ENCODE measurements at regions not wholly inside any gene's neighbourhood (a gene's known extent, or its start where the extent isn't known, plus 50 kb on each side); places are given as distances from the start of the nearest gene placed in this dataset.

DNA sequence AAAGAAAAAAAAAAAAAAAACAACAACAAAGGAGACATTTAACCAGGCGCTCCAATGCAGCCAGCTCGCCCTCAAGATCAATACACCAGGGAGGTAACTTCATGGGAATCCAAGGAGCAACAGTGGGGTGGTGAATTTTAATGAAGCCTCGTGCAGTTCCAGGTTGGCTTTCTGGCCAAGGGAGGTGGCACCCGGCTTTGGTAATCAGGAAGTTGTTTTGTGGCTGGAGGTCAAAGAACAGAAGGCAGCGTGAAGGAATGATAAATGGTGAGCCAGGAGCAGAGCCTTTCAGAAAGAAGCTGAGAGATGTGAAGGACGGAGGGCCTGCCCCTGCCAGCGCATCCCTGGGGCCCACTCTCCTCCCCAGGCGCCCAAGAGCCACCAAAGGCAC, 188.2 kb upstream of the TSC22D1 start:
- Mint-ChIP-seq H3K9me3 (ENCODE audit: low read depth) (no peaks in the 10 kb centered on the region), H3K27ac (no peak overlapping the region), H3K4me1 (ENCODE audit: low read depth) (peaks cover 16% of the 10 kb centered on the region), H3K36me3 (no peaks in the 10 kb centered on the region), H3K27me3 (no peaks in the 10 kb centered on the region), H3K4me3 (no peak overlapping the region)

DNA sequence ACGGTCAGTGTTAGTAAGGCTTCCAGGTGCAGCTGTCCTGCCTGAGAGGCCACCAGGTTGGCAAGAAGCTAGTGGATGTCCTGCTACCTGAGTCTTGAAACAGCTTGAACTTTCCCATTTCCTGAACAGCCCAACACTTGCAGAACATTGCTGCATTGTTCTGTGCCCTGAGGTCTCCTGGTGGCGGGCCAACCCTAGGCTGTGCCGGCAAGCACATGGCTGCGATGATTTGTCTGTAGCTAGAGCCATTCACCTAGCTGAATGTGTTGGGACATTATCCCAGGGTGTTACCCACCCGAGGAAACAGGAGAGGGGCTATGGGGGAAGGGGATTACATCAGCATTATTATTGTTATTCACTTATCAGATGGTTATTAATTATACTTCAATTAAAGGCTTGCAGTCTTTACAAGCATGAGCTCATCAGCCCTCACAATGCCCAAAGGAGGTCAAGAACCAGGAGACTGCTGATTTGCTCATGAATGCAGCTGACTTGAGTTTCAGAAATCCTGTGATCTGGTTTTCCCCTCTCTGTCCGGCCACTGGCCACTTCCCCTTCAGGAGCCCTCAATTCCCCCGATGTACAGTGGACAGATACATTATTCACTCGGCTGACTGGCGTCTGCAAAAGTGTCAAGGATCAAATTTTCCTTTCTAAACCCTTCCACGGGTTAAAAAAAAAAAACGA, 187.6 kb upstream of the TSC22D1 start:
- no peaks in the 10 kb centered on the region for H3K36me3 Mint-ChIP-seq
- no peak overlapping the region for H3K27ac Mint-ChIP-seq
- H3K9me3 Mint-ChIP-seq (ENCODE audit: low read depth): no peaks in the 10 kb centered on the region
- no peaks in the 10 kb centered on the region for H3K27me3 Mint-ChIP-seq
- no peak overlapping the region for H3K4me3 Mint-ChIP-seq
- peaks cover 12% of the 10 kb centered on the region for H3K4me1 Mint-ChIP-seq (ENCODE audit: low read depth)

DNA sequence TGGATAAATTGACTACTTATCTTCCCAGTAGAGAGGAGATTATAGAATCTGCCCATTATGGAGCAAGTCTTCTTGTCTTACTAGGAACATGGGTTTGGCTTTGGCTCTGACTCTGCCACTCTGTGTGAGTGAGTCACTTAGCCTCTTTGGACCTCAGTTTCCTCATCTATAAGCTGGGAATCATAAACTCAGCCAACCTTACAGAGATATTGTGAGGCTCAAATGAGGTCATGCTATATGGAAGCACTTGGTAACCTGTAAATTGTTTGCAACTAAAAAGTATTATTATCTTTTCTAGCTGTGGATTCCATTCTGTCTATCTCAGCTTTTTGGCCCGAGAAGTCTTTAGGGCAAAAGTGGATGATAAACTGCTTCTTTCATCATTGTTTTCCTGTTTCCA, 186.8 kb upstream of the TSC22D1 start:
- Mint-ChIP-seq H3K27ac (no peak overlapping the region), H3K36me3 (no peaks in the 10 kb centered on the region), H3K4me1 (ENCODE audit: low read depth) (peaks cover 4% of the 10 kb centered on the region), H3K9me3 (ENCODE audit: low read depth) (no peaks in the 10 kb centered on the region), H3K4me3 (no peak overlapping the region), H3K27me3 (no peaks in the 10 kb centered on the region)

DNA sequence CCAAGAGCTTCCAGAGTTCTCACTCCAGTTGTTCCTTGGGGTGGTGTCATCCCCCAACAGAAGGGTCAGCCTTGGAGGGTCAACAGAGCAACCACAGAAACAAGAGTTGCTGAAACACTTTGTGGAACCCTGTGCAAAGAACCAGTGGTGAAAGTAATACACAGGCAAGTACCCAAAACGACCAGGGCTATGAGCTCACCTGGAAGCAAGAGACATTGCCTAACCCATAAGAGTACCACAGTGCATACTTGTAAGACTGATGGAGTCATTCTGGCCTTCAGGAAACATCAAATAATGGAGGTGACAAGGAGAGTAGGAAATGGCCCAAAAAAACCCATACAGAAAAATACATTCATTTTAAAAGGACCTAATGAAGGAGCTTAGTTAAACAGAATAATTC, 184.3 kb upstream of the TSC22D1 start:
- Mint-ChIP-seq H3K27ac (no peak overlapping the region), H3K36me3 (no peaks in the 10 kb centered on the region), H3K9me3 (ENCODE audit: low read depth) (no peaks in the 10 kb centered on the region), H3K4me1 (ENCODE audit: low read depth) (peaks cover 5% of the 10 kb centered on the region), H3K4me3 (no peak overlapping the region), H3K27me3 (no peaks in the 10 kb centered on the region)

DNA sequence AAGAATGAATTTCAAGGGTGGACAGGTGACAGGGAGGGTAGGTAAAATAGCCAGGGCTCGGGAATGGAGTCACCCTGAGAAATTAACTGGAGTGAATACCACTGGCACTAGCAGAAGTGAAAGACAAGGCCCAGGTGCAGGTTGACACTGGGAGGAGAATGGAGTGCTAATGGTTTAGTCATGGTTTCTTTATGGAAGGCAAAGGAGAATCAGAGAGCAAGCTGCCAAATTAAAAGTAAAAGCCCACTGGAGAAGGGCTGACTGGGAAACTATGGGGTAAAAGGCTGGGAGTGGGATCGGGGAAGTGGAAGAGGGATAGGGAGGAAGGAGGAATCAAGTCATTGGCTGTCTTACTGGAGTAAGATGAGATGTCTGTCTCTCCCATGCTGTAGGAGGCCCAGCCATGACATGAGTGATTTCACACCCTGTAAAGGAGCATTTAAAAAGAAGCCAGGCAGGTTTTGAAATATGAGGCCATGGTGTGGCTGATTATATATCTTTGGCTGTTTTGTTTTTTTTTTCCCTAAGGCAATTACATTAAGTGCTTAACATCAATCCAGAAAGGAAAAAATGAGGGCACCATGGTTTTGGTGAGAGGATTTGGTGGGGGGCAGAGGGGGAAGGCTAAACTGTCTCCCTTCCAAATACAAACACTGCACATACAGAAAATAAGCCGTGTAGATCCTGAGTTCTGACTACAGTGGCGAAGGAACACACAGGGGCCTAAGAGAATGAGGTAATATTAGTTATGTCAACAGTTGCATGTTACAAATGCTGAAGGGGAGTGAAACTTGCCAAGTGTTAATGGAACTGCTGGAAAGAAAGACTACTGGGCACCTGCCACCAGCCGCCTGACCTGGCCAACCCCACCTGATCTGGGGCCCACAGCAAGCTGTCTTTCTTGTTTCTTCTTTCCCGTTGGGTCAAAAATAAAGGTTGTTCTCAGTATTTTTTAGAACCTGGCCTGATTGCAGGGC, 183.5 kb upstream of the TSC22D1 start:
- no peaks in the 10 kb centered on the region for H3K27me3 Mint-ChIP-seq
- no peak overlapping the region for H3K4me3 Mint-ChIP-seq
- no peaks in the 10 kb centered on the region for H3K36me3 Mint-ChIP-seq
- peaks cover 5% of the 10 kb centered on the region for H3K4me1 Mint-ChIP-seq (ENCODE audit: low read depth)
- no peak overlapping the region for H3K27ac Mint-ChIP-seq
- no peaks in the 10 kb centered on the region for H3K9me3 Mint-ChIP-seq (ENCODE audit: low read depth)

DNA sequence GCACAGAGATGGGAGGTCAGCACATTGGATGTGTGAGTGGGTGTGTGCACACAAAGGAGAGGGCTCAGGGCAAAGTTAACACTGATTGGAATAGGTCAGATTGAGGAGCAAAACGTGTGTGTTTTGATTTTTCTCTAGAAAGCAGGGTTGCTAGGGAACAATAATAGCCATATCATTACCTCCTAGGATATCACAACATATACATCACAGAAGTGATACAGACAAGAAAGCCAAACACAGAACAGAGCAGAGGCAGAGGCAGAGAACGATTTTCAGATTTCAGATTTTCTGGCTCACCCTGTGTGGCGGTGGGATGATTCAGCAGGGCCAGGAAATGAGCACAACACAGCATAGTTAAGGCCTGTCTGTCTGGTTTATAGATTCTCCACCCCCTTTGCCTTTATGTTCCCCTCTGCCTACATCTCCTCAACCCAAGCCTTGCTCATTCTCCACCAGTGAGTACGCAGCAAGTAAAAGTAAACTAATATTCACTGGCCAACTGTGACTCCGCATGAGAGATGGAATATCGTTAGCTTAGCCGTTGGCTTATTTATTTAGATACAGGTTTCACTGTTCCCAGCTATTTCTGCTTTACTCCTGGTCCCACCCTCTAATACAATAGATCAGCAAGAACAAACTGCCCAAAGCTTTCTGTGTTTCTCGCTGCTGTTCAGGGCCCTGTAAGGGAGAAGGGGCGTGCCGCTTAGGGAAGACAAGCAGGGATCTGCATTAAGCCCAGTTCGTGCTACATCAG, 182.7 kb upstream of the TSC22D1 start:
- Mint-ChIP-seq H3K36me3 (no peaks in the 10 kb centered on the region), H3K4me1 (ENCODE audit: low read depth) (peaks cover 5% of the 10 kb centered on the region), H3K27me3 (no peaks in the 10 kb centered on the region), H3K27ac (no peak overlapping the region), H3K4me3 (no peak overlapping the region), H3K9me3 (ENCODE audit: low read depth) (no peaks in the 10 kb centered on the region)

DNA sequence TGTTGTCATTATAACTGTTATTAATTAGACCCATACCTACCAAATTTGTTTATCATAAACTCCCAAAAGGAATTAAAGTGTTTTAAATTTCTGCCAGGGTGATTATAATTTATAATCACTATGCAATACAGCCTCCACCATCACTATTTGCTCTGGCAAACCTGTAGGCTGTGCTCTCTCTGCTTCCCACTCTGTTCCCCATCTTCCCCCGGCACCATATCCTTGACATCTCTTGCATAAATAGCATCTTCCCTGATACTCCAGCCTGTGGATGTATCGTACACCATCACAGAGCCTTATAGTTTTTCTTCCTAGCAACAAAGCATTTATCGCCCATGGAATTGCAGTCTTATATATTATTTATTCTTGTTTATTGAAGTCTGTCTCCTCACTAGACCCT, 181.5 kb upstream of the TSC22D1 start:
- no peak overlapping the region for H3K4me3 Mint-ChIP-seq
- H3K4me1 Mint-ChIP-seq (ENCODE audit: low read depth): peaks cover 5% of the 10 kb centered on the region
- H3K9me3 Mint-ChIP-seq (ENCODE audit: low read depth): no peaks in the 10 kb centered on the region
- H3K27me3 Mint-ChIP-seq: no peaks in the 10 kb centered on the region
- H3K36me3 Mint-ChIP-seq: no peaks in the 10 kb centered on the region
- H3K27ac Mint-ChIP-seq: no peak overlapping the region

DNA sequence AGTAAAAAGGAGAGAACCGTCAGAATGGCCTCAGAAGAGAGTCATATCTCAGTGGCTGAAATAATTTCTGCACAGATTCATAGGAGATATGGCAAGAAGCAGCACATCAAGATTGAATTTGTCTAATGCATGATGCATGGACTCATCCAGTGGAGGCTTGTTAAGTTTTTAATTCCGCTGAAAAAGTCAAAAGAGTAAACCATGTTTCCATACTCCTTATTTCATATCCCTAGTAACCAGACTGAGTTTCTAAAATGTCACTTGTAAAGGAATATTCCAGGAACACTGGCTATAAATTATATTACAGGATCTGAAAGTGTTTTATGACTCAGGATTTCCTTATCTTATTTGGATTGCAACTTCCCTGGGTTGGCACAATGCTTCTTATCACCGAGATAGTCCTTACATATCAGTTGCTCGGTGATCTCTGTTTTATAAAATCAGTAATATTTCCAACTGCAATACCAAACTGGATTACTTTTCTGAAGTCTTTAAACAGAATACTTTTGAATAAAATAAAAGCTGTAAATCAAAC, 180.2 kb upstream of the TSC22D1 start:
- H3K4me1 Mint-ChIP-seq (ENCODE audit: low read depth): peaks cover 5% of the 10 kb centered on the region
- H3K9me3 Mint-ChIP-seq (ENCODE audit: low read depth): no peaks in the 10 kb centered on the region
- no peak overlapping the region for H3K4me3 Mint-ChIP-seq
- H3K27me3 Mint-ChIP-seq: no peaks in the 10 kb centered on the region
- H3K27ac Mint-ChIP-seq: peak overlapping the region; percentile 54
- no peaks in the 10 kb centered on the region for H3K36me3 Mint-ChIP-seq

DNA sequence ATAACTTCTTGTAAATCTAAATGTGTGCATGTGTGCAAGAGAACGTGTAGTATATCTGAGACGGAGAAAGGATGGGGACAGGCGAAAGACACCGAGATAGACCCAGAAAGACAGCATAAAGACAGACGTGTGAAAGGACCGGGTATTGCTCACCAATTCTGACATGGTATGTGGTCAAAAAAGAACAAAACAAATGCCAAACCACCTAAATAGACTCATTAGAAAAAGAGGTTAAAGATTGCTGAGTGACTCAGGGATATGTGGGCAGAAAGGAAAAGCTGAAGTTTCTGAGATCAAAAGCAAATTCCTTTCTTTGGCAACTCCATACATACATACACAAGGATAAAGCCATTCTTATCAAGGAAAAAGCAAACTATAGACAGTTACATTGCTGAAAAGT, 179.7 kb upstream of the TSC22D1 start:
- H3K4me3 Mint-ChIP-seq: no peak overlapping the region
- H3K27me3 Mint-ChIP-seq: no peaks in the 10 kb centered on the region
- peak overlapping the region; percentile 54 for H3K27ac Mint-ChIP-seq
- peaks cover 5% of the 10 kb centered on the region for H3K4me1 Mint-ChIP-seq (ENCODE audit: low read depth)
- no peaks in the 10 kb centered on the region for H3K36me3 Mint-ChIP-seq
- H3K9me3 Mint-ChIP-seq (ENCODE audit: low read depth): no peaks in the 10 kb centered on the region

DNA sequence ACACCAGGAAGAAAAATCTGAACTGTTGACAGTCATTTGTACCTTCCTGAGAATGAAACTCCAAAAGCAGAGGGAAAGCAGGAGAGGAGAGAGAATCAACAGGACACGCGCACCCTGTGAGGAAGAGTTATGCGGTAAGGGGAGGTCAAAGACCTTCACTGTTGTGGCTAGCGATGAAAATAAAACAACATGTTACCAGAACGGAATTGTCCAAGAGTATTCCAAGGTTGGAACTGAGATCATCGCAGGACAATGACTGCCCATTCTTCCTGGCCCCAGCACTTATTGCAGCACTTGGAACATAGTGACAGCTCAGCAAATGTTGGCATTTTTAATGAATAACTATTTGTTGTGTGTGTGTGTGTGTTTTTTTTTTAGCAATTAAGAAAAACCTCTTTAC, 176.0 kb upstream of the TSC22D1 start:
- Mint-ChIP-seq H3K9me3 (ENCODE audit: low read depth) (no peaks in the 10 kb centered on the region), H3K27me3 (no peaks in the 10 kb centered on the region)

DNA sequence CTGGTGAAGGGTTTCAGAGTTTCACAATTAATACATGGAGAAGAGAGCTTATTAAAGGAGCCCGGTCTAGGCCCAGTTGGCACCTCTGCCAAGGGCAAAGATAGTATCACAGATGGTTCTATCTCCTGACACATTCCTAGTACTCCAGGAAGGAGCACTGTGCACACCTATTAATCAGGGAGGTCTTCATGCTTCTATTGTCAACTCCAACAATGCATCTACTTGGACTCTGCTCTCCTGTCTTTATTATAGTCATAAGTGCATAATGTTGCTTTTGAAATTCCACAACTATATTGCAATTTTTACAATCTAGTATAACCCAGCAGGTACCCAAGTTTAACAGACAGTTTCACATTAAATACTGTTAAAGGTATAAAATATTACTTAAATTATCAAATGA, 174.5 kb upstream of the TSC22D1 start:
- Mint-ChIP-seq H3K4me1 (ENCODE audit: low read depth) (no peaks in the 10 kb centered on the region), H3K4me3 (no peak overlapping the region), H3K27ac (no peak overlapping the region), H3K9me3 (ENCODE audit: low read depth) (no peaks in the 10 kb centered on the region), H3K36me3 (no peaks in the 10 kb centered on the region), H3K27me3 (peaks cover 3% of the 10 kb centered on the region)

More for the DNA sequence above, 176.0 kb upstream of the TSC22D1 start:
- H3K4me1 Mint-ChIP-seq (ENCODE audit: low read depth): peaks cover 4% of the 10 kb centered on the region
- H3K4me3 Mint-ChIP-seq: no peak overlapping the region
- H3K27ac Mint-ChIP-seq: no peak overlapping the region
- H3K36me3 Mint-ChIP-seq: no peaks in the 10 kb centered on the region

DNA sequence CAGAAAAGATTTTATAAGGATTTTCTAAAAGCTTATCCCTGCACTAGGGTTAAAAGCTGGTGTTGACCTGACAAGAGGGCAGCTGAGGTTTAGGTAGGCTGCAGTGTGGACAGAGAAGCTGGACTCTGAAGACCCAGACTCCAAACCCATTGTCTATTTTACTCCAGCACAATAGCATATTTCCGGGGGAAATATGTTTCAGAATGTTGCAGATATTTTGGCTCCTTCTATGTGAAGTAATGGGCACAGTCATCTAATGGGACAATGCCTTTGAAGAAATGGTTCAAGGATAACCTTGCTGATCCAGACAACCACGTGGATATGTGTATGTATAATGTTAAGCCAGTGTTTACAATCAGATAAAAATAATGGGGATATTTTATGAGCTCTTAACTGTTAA, 173.8 kb upstream of the TSC22D1 start:
- Mint-ChIP-seq H3K9me3 (ENCODE audit: low read depth) (no peaks in the 10 kb centered on the region), H3K36me3 (no peaks in the 10 kb centered on the region), H3K4me1 (ENCODE audit: low read depth) (no peaks in the 10 kb centered on the region), H3K27me3 (peaks cover 3% of the 10 kb centered on the region), H3K27ac (no peak overlapping the region), H3K4me3 (no peak overlapping the region)

DNA sequence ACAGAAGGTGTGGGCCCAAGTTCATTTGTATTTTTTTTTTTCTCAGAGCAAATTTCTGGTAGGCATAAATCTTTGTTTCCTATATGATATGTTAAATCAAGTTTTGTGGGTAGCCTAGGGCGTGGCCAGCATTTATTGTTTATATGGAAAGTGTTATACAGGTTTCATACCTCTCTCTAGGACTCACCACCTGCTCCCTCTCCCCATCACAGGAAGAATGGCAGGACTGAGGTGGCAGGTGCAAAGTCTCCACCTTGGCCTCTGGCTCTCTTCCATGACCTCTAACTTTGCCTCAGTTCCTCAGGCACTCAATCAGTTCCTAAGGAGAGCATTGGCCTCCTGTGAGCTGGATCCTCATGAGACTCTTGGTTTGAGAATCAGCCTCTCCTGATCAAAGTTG, 172.3 kb upstream of the TSC22D1 start:
- no peaks in the 10 kb centered on the region for H3K4me1 Mint-ChIP-seq (ENCODE audit: low read depth)
- no peak overlapping the region for H3K4me3 Mint-ChIP-seq
- no peaks in the 10 kb centered on the region for H3K36me3 Mint-ChIP-seq
- H3K27me3 Mint-ChIP-seq: peaks cover 3% of the 10 kb centered on the region
- H3K9me3 Mint-ChIP-seq (ENCODE audit: low read depth): peaks cover 6% of the 10 kb centered on the region
- H3K27ac Mint-ChIP-seq: no peak overlapping the region

DNA sequence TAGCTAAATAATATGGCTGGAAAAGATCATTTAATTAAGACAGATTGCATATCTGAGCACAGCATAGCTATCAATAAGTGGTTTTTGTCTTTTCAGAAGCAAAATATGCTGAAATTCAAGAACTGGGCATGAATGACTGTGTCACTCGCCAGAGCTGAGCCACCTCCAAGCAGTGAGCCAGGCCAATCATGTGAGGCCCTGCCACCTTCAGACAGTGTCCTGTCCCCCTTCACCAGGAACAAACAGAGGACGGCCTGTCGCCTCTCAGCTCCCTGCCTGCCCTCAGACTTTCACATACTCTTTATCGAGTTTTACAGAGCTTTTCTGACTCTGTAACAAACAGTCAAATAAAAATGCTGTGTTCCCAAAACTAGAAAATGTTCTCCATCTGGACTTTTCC, 171.0 kb upstream of the TSC22D1 start:
- Mint-ChIP-seq H3K4me3 (no peak overlapping the region), H3K4me1 (ENCODE audit: low read depth) (no peaks in the 10 kb centered on the region), H3K27ac (no peak overlapping the region), H3K9me3 (ENCODE audit: low read depth) (peaks cover 7% of the 10 kb centered on the region), H3K27me3 (peaks cover 3% of the 10 kb centered on the region), H3K36me3 (no peaks in the 10 kb centered on the region)

DNA sequence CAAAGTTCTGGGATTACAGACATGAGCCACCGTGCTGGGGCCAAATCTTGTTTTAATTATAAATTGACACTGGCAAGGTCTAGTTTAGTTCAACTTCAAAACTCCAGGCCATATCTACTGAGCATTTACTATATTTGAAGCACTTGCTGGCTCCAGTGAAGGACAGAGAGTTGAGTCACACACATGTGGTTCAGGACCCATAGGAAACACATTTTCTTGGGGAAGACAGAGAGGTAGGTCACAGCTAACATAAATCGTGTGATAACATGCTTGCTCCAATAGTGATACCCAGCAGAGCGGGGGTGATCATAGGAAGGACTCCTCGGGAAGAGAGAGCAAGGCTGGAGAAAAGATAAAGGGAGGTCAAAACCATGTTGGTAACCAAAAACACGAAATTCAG, 170.6 kb upstream of the TSC22D1 start:
- Mint-ChIP-seq H3K4me1 (ENCODE audit: low read depth) (no peaks in the 10 kb centered on the region), H3K27ac (no peak overlapping the region), H3K36me3 (no peaks in the 10 kb centered on the region), H3K4me3 (no peak overlapping the region), H3K27me3 (peaks cover 3% of the 10 kb centered on the region), H3K9me3 (ENCODE audit: low read depth) (peaks cover 7% of the 10 kb centered on the region)
